Esophagus squamous epithelium (tissue), 4 donors: ENCODE measurements at regions not wholly inside any gene's neighbourhood (a gene's known extent, or its start where the extent isn't known, plus 50 kb on each side); places are given as distances from the start of the nearest gene placed in this dataset.

Experiments used
- POLR2A ChIP-seq, 4 donors: fragments of 450-650 bp; IDR thresholded peaks; one replicate each; pipeline ENCODE4 v1.6.1; 2017; ENCODE audit warnings: antibody characterized with exemption in 4 of 4, mild to moderate bottlenecking in 4 of 4, moderate library complexity in 3 of 4
- TF ChIP-seq, protein P1 (sequence below), 6 experiments: fragments of 450-650 bp in 4 of 6; fragments of 200-600 bp in 2 of 6; sonication (generic) in 2 of 6; IDR thresholded peaks; one replicate each; pipeline ENCODE4 v1.5.1; 2016 to 2019; ENCODE audit warnings: antibody characterized with exemption in 6 of 6, mild to moderate bottlenecking in 4 of 6, moderate library complexity in 4 of 6

- TF ChIP-seq, protein P1, sequence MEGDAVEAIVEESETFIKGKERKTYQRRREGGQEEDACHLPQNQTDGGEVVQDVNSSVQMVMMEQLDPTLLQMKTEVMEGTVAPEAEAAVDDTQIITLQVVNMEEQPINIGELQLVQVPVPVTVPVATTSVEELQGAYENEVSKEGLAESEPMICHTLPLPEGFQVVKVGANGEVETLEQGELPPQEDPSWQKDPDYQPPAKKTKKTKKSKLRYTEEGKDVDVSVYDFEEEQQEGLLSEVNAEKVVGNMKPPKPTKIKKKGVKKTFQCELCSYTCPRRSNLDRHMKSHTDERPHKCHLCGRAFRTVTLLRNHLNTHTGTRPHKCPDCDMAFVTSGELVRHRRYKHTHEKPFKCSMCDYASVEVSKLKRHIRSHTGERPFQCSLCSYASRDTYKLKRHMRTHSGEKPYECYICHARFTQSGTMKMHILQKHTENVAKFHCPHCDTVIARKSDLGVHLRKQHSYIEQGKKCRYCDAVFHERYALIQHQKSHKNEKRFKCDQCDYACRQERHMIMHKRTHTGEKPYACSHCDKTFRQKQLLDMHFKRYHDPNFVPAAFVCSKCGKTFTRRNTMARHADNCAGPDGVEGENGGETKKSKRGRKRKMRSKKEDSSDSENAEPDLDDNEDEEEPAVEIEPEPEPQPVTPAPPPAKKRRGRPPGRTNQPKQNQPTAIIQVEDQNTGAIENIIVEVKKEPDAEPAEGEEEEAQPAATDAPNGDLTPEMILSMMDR (IDR thresholded peaks at IDR 0.05): no peak
- no peak for TF ChIP-seq POLR2A (IDR thresholded peaks at IDR 0.05)
These were observed 84.3 kb downstream of the NPTX2 start for GRCh38 chr7:98701372-98701771.
